Adrenal gland (tissue), 5 donors: ENCODE measurements at regions not wholly inside any gene's neighbourhood (a gene's known extent, or its start where the extent isn't known, plus 50 kb on each side); places are given as distances from the start of the nearest gene placed in this dataset.

Source experiments
- CTCF ChIP-seq, 6 experiments: fragments of 450-650 bp in 4 of 6; fragments of 200-600 bp in 2 of 6; sonication (generic) in 1 of 6; IDR thresholded peaks; 1 replicate in 5 of 6; 2 replicates in 1 of 6; pipeline versions ENCODE4 v1.5.1 to v1.8.0; 2016 to 2021; ENCODE audit warnings: antibody characterized with exemption in 6 of 6, mild to moderate bottlenecking in 2 of 6, moderate library complexity in 1 of 6
- POLR2A ChIP-seq, 2 donors: fragments of 450-650 bp; IDR thresholded peaks; one replicate each; pipeline ENCODE4 v1.6.1; 2017; ENCODE audit warnings: antibody characterized with exemption in 2 of 2, mild to moderate bottlenecking in 2 of 2, moderate library complexity in 1 of 2
- donor health status: DM: no; HTN: no; CAD: no.

GRCh38 chr21:22796147-22796546, 1797.9 kb downstream of the NCAM2 start:
- TF ChIP-seq CTCF (IDR thresholded peaks at IDR 0.05) (no peak), POLR2A (IDR thresholded peaks at IDR 0.05) (no peak)
